Activated T-cell treated with anti-CD3 and anti-CD28 coated beads, Interleukin-2, amount 50 U/mL, for 24 hours (primary cell): ENCODE measurements at regions not wholly inside any gene's neighbourhood (a gene's known extent, or its start where the extent isn't known, plus 50 kb on each side); places are given as distances from the start of the nearest gene placed in this dataset.

Source experiments
- DNase-seq: peaks from one replicate; pipeline ENCODE4 v3.0.0-alpha.2; 2020
- H3K27ac Mint-ChIP-seq: 2 replicates; pipeline ENCODE4 v1.8.0; 2020; ENCODE audit warnings: mild to moderate bottlenecking, mixed read lengths
- H3K27me3 Mint-ChIP-seq: 2 replicates; pipeline ENCODE4 v1.8.0; 2020; ENCODE audit warnings: mixed read lengths
- H3K36me3 Mint-ChIP-seq: 2 replicates; pipeline ENCODE4 v1.8.0; 2020; ENCODE audit warnings: low read depth, mixed read lengths
- H3K4me1 Mint-ChIP-seq: 2 replicates; pipeline ENCODE4 v1.8.0; 2020; ENCODE audit warnings: low read depth, mixed read lengths
- H3K4me3 Mint-ChIP-seq: 2 replicates; pipeline ENCODE4 v1.8.0; 2020; ENCODE audit warnings: mild to moderate bottlenecking, moderate library complexity, mixed read lengths
- H3K9me3 Mint-ChIP-seq: 2 replicates; pipeline ENCODE4 v1.8.0; 2020; ENCODE audit warnings: mixed read lengths

DNA sequence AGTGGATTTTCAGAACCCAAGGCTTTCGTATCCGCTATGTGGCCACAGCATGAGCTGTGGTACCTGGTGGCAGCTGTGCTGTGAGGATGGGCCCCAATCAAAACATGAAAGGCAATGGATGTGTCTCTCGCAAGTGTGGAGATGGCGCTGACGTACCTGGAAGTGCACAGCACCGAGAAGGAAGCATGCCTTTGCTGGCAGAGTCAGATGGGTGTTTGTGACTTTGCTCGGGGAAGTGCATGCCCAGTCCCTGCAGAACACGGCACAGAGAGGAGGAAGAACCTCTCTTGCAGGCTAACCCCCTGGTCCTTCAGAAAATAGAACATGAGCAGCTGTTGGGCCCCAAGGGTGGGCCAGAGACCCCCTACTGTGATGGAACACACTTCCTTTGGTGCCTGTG, 654.1 kb upstream of the ZWINT start:
- Mint-ChIP-seq H3K36me3 (no peaks in the 10 kb centered on the region), H3K27me3 (no peaks in the 10 kb centered on the region), H3K9me3 (peaks cover 9% of the 10 kb centered on the region), H3K4me1 (no peaks in the 10 kb centered on the region), H3K27ac (no peak overlapping the region), H3K4me3 (no peak overlapping the region)
- no peak for DNase-seq

GRCh38 chr10:57014758-57015157, 653.7 kb upstream of the ZWINT start:
- Mint-ChIP-seq H3K4me1 (no peaks in the 10 kb centered on the region), H3K9me3 (peaks cover 7% of the 10 kb centered on the region), H3K27ac (no peak overlapping the region), H3K36me3 (no peaks in the 10 kb centered on the region), H3K27me3 (no peaks in the 10 kb centered on the region), H3K4me3 (no peak overlapping the region)
- no peak for DNase-seq

DNA sequence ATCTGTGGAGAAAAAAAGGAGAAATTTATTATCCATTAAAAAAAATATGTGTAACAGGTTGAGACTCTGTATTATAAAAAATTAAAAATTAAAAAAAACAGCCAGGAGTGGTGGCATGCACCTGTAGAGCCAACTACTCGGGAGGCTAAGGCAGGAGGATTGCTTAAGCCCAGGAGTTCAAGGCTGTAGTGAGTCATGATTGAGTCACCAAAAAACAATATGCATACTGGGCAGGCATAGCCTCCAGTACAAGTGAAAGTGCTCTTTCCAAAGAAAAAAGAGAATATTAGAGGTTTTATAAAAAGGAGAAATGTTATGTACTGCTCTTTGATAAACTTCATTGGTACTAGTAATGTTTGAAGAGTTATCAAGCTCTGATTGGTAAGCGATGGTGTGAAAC, 647.1 kb upstream of the ZWINT start:
- DNase-seq, result no peak
- no peaks in the 10 kb centered on the region for H3K36me3 Mint-ChIP-seq
- no peak overlapping the region for H3K27ac Mint-ChIP-seq
- no peaks in the 10 kb centered on the region for H3K27me3 Mint-ChIP-seq
- no peaks in the 10 kb centered on the region for H3K4me1 Mint-ChIP-seq
- H3K9me3 Mint-ChIP-seq, result peaks cover 10% of the 10 kb centered on the region
- no peak overlapping the region for H3K4me3 Mint-ChIP-seq

DNA sequence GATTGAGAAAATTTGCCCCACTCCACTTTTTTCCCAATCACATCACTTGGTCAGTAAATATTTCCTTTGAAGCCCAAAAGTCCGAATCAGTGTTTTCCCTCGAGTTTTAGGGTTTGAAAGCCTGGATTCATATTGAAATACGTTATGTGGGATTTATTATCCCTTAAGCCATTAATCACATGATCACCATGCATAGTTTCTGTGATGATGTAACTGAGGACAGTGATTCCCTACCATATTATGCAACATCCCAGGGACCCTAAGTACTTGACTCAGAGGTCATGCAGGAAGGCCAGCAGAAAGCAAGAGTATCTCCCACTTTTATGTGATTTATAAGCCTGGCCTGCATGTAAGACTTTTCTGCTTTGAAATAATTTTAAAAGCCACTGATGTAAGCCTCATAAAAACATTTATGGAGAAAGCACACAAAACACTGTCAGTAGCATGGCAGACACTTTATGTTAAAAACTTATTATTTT, 630.6 kb upstream of the ZWINT start:
- Mint-ChIP-seq H3K36me3 (no peaks in the 10 kb centered on the region), H3K9me3 (peaks cover 13% of the 10 kb centered on the region), H3K27ac (no peak overlapping the region), H3K4me1 (no peaks in the 10 kb centered on the region), H3K27me3 (no peaks in the 10 kb centered on the region), H3K4me3 (no peak overlapping the region)
- no peak for DNase-seq

GRCh38 chr10:56975513-56975912, 614.5 kb upstream of the ZWINT start:
- peaks cover 23% of the 10 kb centered on the region for H3K9me3 Mint-ChIP-seq
- no peaks in the 10 kb centered on the region for H3K36me3 Mint-ChIP-seq
- DNase-seq, result no peak
- H3K4me1 Mint-ChIP-seq, result no peaks in the 10 kb centered on the region
- H3K27me3 Mint-ChIP-seq, result no peaks in the 10 kb centered on the region
- H3K27ac Mint-ChIP-seq, result no peak overlapping the region
- no peak overlapping the region for H3K4me3 Mint-ChIP-seq

GRCh38 chr10:56973766-56974165, 612.7 kb upstream of the ZWINT start:
- H3K4me1 Mint-ChIP-seq, result no peaks in the 10 kb centered on the region
- peaks cover 22% of the 10 kb centered on the region for H3K9me3 Mint-ChIP-seq
- DNase-seq, result no peak
- H3K36me3 Mint-ChIP-seq, result no peaks in the 10 kb centered on the region
- H3K4me3 Mint-ChIP-seq, result no peak overlapping the region
- H3K27ac Mint-ChIP-seq, result no peak overlapping the region
- H3K27me3 Mint-ChIP-seq, result no peaks in the 10 kb centered on the region

- no peaks in the 10 kb centered on the region for H3K36me3 Mint-ChIP-seq
- no peak overlapping the region for H3K4me3 Mint-ChIP-seq
- peaks cover 6% of the 10 kb centered on the region for H3K9me3 Mint-ChIP-seq
- DNase-seq, result no peak
- no peaks in the 10 kb centered on the region for H3K27me3 Mint-ChIP-seq
- H3K4me1 Mint-ChIP-seq, result no peaks in the 10 kb centered on the region
- no peak overlapping the region for H3K27ac Mint-ChIP-seq
These were observed 582.2 kb upstream of the ZWINT start for GRCh38 chr10:56943221-56943755.

DNA sequence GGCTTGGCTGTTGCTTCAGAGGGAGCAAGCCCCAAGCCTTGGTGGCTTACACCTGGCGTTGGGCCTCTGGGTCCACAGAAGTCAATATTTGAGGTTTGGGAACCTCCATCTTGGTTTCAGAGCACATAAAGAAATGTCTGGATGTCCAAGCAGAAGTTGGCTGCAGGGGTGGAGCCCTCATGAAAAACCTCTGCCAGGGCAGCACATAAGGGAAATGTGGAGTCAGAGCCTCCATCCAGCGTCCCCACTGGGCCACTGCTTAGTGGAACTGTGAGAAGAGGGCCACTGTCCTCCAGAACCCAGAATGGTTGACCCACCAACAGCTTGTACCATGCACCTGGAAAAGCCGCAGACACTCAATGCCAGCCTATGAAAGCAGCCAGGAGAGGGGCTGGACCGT, 573.5 kb upstream of the ZWINT start:
- Mint-ChIP-seq H3K9me3 (peaks cover 21% of the 10 kb centered on the region), H3K36me3 (no peaks in the 10 kb centered on the region), H3K27me3 (no peaks in the 10 kb centered on the region), H3K4me1 (no peaks in the 10 kb centered on the region), H3K27ac (no peak overlapping the region), H3K4me3 (no peak overlapping the region)
- DNase-seq, result no peak

DNA sequence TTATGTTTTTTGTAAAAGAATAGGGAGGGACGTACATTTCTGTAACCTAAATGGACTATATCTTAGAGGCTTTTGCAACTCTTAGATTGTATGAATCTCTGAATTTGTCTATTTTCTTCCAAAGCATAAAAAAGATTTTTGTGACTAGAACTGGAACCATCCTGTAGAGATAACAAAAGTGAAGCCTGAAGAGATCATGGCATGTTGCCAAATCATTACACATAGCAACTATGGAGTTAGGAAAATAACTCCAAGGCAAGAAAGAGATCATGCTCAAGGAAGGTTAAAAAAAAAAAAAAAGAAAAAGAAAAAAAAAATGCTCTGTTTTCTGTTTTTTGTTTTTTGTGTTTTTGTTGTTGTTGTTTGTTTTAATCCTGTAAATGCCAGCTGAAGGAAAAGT, 567.7 kb upstream of the ZWINT start:
- no peaks in the 10 kb centered on the region for H3K27me3 Mint-ChIP-seq
- DNase-seq, result no peak
- H3K9me3 Mint-ChIP-seq, result peaks cover 26% of the 10 kb centered on the region
- no peaks in the 10 kb centered on the region for H3K36me3 Mint-ChIP-seq
- no peaks in the 10 kb centered on the region for H3K4me1 Mint-ChIP-seq
- H3K4me3 Mint-ChIP-seq, result no peak overlapping the region
- no peak overlapping the region for H3K27ac Mint-ChIP-seq

GRCh38 chr10:56927701-56928100, 566.6 kb upstream of the ZWINT start:
- H3K27ac Mint-ChIP-seq, result no peak overlapping the region
- H3K4me1 Mint-ChIP-seq, result no peaks in the 10 kb centered on the region
- no peaks in the 10 kb centered on the region for H3K36me3 Mint-ChIP-seq
- peaks cover 26% of the 10 kb centered on the region for H3K9me3 Mint-ChIP-seq
- H3K27me3 Mint-ChIP-seq, result no peaks in the 10 kb centered on the region
- H3K4me3 Mint-ChIP-seq, result no peak overlapping the region
- DNase-seq, result no peak

DNA sequence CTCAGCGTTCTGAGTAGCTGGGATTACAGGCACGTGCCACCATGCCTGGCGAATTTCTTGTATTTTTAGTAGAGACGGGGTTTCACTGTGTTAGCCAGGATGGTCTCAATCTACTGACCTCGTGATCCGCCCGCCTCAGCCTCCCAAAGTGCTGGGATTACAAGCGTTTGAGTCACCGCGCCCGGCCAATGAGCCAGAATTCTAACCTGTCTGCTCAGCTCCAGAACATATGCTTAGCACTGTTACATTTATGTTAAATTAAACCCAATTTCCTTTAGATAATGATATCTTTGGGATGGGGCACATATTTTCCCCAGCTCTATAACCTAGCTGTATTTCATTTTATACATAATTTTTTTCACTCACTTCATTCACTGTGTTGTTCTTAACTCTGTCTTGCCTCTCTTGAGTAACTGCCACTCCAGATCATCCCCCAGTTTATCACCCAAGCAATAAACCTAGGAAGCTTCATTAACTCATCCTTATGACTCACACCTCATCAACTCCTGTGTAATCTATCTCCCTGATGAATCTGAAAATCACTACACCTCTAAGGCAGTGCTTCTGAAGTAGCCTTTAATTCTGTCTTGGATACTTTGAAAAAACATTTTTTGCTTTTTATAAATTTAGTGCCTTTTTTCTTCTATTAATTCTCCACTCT, 559.7 kb upstream of the ZWINT start:
- DNase-seq, result no peak
- H3K4me3 Mint-ChIP-seq, result no peak overlapping the region

GRCh38 chr10:56912043-56912442, 551.0 kb upstream of the ZWINT start:
- peaks cover 10% of the 10 kb centered on the region for H3K9me3 Mint-ChIP-seq
- no peak overlapping the region for H3K27ac Mint-ChIP-seq
- H3K4me3 Mint-ChIP-seq, result no peak overlapping the region
- DNase-seq, result no peak
- H3K27me3 Mint-ChIP-seq, result no peaks in the 10 kb centered on the region
- H3K4me1 Mint-ChIP-seq, result no peaks in the 10 kb centered on the region
- H3K36me3 Mint-ChIP-seq, result no peaks in the 10 kb centered on the region

More for the DNA sequence above, 559.7 kb upstream of the ZWINT start:
- no peaks in the 10 kb centered on the region for H3K4me1 Mint-ChIP-seq
- no peaks in the 10 kb centered on the region for H3K36me3 Mint-ChIP-seq
- no peaks in the 10 kb centered on the region for H3K27me3 Mint-ChIP-seq
- no peak overlapping the region for H3K27ac Mint-ChIP-seq
- peaks cover 24% of the 10 kb centered on the region for H3K9me3 Mint-ChIP-seq

GRCh38 chr10:56905051-56905450, 544.0 kb upstream of the ZWINT start:
- Mint-ChIP-seq H3K4me1 (no peaks in the 10 kb centered on the region), H3K27ac (no peak overlapping the region), H3K36me3 (no peaks in the 10 kb centered on the region), H3K4me3 (no peak overlapping the region), H3K9me3 (no peaks in the 10 kb centered on the region), H3K27me3 (no peaks in the 10 kb centered on the region)
- no peak for DNase-seq

DNA sequence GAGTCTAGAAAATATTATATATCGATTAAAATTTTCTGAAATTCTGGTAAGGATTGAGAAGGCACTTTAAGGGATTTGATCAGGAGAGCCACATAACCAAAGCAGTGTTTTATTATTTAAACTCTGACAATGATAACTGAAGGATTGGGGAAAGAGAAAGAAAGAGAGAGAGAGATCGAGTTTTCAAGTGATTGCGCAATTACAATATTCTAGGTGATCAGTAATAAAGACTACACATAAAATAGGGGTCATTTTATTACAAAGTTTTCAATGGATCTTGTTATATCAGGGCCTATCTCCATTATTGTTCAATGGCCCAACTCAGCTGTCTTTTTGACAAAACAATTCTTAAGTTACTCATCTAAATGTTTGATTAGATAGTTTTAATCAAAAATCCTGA, 541.5 kb upstream of the ZWINT start:
- H3K9me3 Mint-ChIP-seq, result no peaks in the 10 kb centered on the region
- no peaks in the 10 kb centered on the region for H3K27me3 Mint-ChIP-seq
- H3K36me3 Mint-ChIP-seq, result no peaks in the 10 kb centered on the region
- no peak for DNase-seq
- no peak overlapping the region for H3K4me3 Mint-ChIP-seq
- H3K4me1 Mint-ChIP-seq, result no peaks in the 10 kb centered on the region
- H3K27ac Mint-ChIP-seq, result no peak overlapping the region

DNA sequence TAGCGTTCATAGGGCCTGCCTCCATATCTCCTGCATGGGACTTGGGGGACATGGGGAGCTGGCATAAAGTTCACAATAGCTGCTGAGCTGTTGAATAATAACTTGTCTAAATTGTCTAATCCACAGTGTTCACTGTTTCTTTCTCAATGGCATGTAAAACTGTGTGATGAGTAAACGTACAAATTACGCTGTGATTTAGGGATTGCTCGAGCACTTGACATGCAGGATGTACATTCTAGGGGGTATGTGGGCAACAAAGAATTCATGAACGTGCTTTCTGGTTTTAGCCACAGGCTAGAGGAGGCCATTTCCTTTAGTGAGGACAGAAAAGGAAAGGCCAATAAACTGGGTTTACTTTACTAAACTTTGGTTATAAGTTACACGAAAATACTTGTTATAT, 534.2 kb upstream of the ZWINT start:
- Mint-ChIP-seq H3K27me3 (no peaks in the 10 kb centered on the region), H3K27ac (no peak overlapping the region), H3K4me1 (no peaks in the 10 kb centered on the region), H3K9me3 (peaks cover 5% of the 10 kb centered on the region), H3K4me3 (no peak overlapping the region), H3K36me3 (no peaks in the 10 kb centered on the region)
- DNase-seq, result no peak

- DNase-seq, result no peak
- Mint-ChIP-seq H3K27me3 (no peaks in the 10 kb centered on the region), H3K4me1 (no peaks in the 10 kb centered on the region), H3K36me3 (no peaks in the 10 kb centered on the region), H3K9me3 (peaks cover 12% of the 10 kb centered on the region), H3K27ac (no peak overlapping the region), H3K4me3 (no peak overlapping the region)
These were observed 520.2 kb upstream of the ZWINT start for GRCh38 chr10:56881218-56881617.
